HepG2 (cell line): ENCODE measurements at regions not wholly inside any gene's neighbourhood (a gene's known extent, or its start where the extent isn't known, plus 50 kb on each side); places are given as distances from the start of the nearest gene placed in this dataset.

Experiments used
- ATF6 ChIP-seq: sonication (generic); formaldehyde crosslinking; conservative IDR thresholded peaks from 2 replicates; pipeline ENCODE4 v1.4.0; 2020; ENCODE audit warnings: missing genetic modification reagents
- CENPT ChIP-seq: sonication (generic); formaldehyde crosslinking; IDR thresholded peaks from 2 replicates; pipeline ENCODE4 v1.8.0; 2022; ENCODE audit warnings: low read depth, mild to moderate bottlenecking, moderate library complexity, missing genetic modification reagents
- KIAA2018 ChIP-seq: sonication (generic); formaldehyde crosslinking; IDR thresholded peaks from 2 replicates; pipeline ENCODE4 v1.5.0; 2020; ENCODE audit warnings: mild to moderate bottlenecking, missing genetic modification reagents, borderline replicate concordance
- PHB2 ChIP-seq: fragments of 450-650 bp; IDR thresholded peaks from 2 replicates; pipeline ENCODE4 v1.6.1; 2018; ENCODE audit not compliant: partially characterized antibody
- RFXAP ChIP-seq: sonication (generic); formaldehyde crosslinking; IDR thresholded peaks from 2 replicates; pipeline ENCODE4 v1.4.0; 2020; ENCODE audit warnings: missing genetic modification reagents, borderline replicate concordance
- ZBTB33 ChIP-seq: sonication (generic); formaldehyde crosslinking; IDR thresholded peaks from 2 replicates; pipeline ENCODE4 v1.4.0; 2020; ENCODE audit warnings: missing genetic modification reagents
- ZNF10 ChIP-seq: sonication (generic); formaldehyde crosslinking; IDR thresholded peaks from 2 replicates; pipeline ENCODE4 v1.4.0; 2020; ENCODE audit warnings: mild to moderate bottlenecking, low read depth, missing genetic modification reagents, borderline replicate concordance
- ZNF138 ChIP-seq: sonication (generic); formaldehyde crosslinking; IDR thresholded peaks from 2 replicates; pipeline ENCODE4 v1.5.0; 2020; ENCODE audit warnings: mild to moderate bottlenecking, low read depth, missing genetic modification reagents
- ZNF253 ChIP-seq: sonication (generic); formaldehyde crosslinking; IDR thresholded peaks from 2 replicates; pipeline ENCODE4 v1.8.0; 2022; ENCODE audit warnings: mild to moderate bottlenecking, missing genetic modification reagents, borderline replicate concordance
- ZNF569 ChIP-seq: sonication (generic); formaldehyde crosslinking; IDR thresholded peaks from 2 replicates; pipeline ENCODE4 v1.5.0; 2020; ENCODE audit warnings: mild to moderate bottlenecking, missing genetic modification reagents, moderate library complexity, borderline replicate concordance

DNA sequence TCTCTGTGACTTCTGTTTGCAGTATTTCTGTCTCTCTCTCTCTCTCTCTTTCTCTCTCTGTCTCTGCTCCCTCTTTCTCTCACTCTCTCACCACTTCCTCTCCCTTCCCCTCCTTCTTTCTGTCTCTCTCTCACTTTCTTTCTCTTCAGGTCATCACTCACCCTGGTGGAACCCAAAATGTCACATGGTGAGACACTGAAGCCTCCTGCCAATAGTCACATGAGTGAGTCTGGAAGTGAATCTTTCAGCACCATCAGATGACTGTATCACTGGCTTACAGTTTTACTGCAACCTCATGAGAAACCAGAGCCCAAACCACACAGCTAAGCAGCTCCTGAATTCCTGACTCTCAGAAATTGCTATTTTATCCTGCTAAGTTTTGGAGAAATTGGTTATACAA is 414.6 kb downstream of the CAAP1 start (continued):
- no peak for TF ChIP-seq KIAA2018 (CRISPR knock-in tag)
- TF ChIP-seq ZNF253 (CRISPR knock-in tag) = no peak
- TF ChIP-seq ZNF138 (CRISPR knock-in tag) = no peak
- no peak for TF ChIP-seq ZBTB33
- TF ChIP-seq ZNF10 = no peak
- no peak for TF ChIP-seq CENPT (CRISPR knock-in tag)
- TF ChIP-seq PHB2 = no peak
- TF ChIP-seq ATF6 = no peak
- no peak for TF ChIP-seq ZNF569
- no peak for TF ChIP-seq RFXAP (CRISPR knock-in tag)
- TF ChIP-seq, all 625 proteins: peak for 0
